ENCODE measurements at regions not wholly inside any gene's neighbourhood (a gene's known extent, or its start where the extent isn't known, plus 50 kb on each side); places are given as distances from the start of the nearest gene placed in this dataset.

GRCh38 chr7:33712020-33712414 is 193.3 kb upstream of the BMPER start:
- Histone ChIP-seq H3K27me3 (no peaks in the 10 kb centered on the region), H3K36me3 (no peaks in the 10 kb centered on the region), H3K4me3 (no peak overlapping the region), H3K4me1 (no peaks in the 10 kb centered on the region), H3K27ac (no peak overlapping the region), H3K9me3 (no peaks in the 10 kb centered on the region)
- intact Hi-C loops (cut with DNase I; ENCODE audit: low total_unique reads) = no loop called here
- TF ChIP-seq CTCF (IDR thresholded peaks at IDR 0.05) (no peak), POLR2A (IDR thresholded peaks at IDR 0.05) (no peak)
- no peak for DNase-seq

GRCh38 chr7:33714208-33714607 is 191.1 kb upstream of the BMPER start:
- intact Hi-C loops (cut with DNase I; ENCODE audit: low total_unique reads) = no loop called here
- Histone ChIP-seq H3K27me3 (no peaks in the 10 kb centered on the region), H3K9me3 (no peaks in the 10 kb centered on the region), H3K27ac (no peak overlapping the region), H3K36me3 (no peaks in the 10 kb centered on the region), H3K4me3 (no peak overlapping the region), H3K4me1 (no peaks in the 10 kb centered on the region)
- no peak for DNase-seq
- TF ChIP-seq CTCF (IDR thresholded peaks at IDR 0.05) (no peak), POLR2A (IDR thresholded peaks at IDR 0.05) (no peak)

GRCh38 chr7:33716581-33717477 is 188.5 kb upstream of the BMPER start:
- intact Hi-C loops (cut with DNase I; ENCODE audit: low total_unique reads) = no loop called here
- Histone ChIP-seq H3K27ac (no peak overlapping the region), H3K27me3 (no peaks in the 10 kb centered on the region), H3K4me1 (no peaks in the 10 kb centered on the region), H3K4me3 (no peak overlapping the region), H3K9me3 (no peaks in the 10 kb centered on the region), H3K36me3 (no peaks in the 10 kb centered on the region)
- TF ChIP-seq CTCF (IDR thresholded peaks at IDR 0.05) (peak; percentile 36 to 58 (median 45)), POLR2A (IDR thresholded peaks at IDR 0.05) (no peak)
- no peak for DNase-seq

GRCh38 chr7:33719059-33719581 is 186.2 kb upstream of the BMPER start:
- H3K4me3 ChIP-seq = no peak overlapping the region
- no peaks in the 10 kb centered on the region for H3K36me3 ChIP-seq
- no peak for DNase-seq
- intact Hi-C loops (cut with DNase I; ENCODE audit: low total_unique reads) = no loop called here
- TF ChIP-seq CTCF (IDR thresholded peaks at IDR 0.05) (no peak), POLR2A (IDR thresholded peaks at IDR 0.05) (no peak)
- no peaks in the 10 kb centered on the region for H3K4me1 ChIP-seq
- H3K27ac ChIP-seq = no peak overlapping the region
- H3K27me3 ChIP-seq = no peaks in the 10 kb centered on the region
- H3K9me3 ChIP-seq = no peaks in the 10 kb centered on the region

GRCh38 chr7:33720139-33720538 is 185.2 kb upstream of the BMPER start:
- no peak overlapping the region for H3K4me3 ChIP-seq
- H3K4me1 ChIP-seq = no peaks in the 10 kb centered on the region
- no peaks in the 10 kb centered on the region for H3K27me3 ChIP-seq
- TF ChIP-seq CTCF (IDR thresholded peaks at IDR 0.05) = no peak
- TF ChIP-seq POLR2A (IDR thresholded peaks at IDR 0.05) = no peak
- H3K9me3 ChIP-seq = no peaks in the 10 kb centered on the region
- H3K27ac ChIP-seq = no peak overlapping the region
- H3K36me3 ChIP-seq = no peaks in the 10 kb centered on the region
- no peak for DNase-seq
- intact Hi-C loops (cut with DNase I; ENCODE audit: low total_unique reads) = no loop called here
